SK-N-SH (cell line): ENCODE measurements at regions not wholly inside any gene's neighbourhood (a gene's known extent, or its start where the extent isn't known, plus 50 kb on each side); places are given as distances from the start of the nearest gene placed in this dataset.

Source experiments
- CTCF ChIA-PET: fragments of 300-600, 350-600 bp; formaldehyde crosslinking; extraction: SDS; loops from one replicate; lab custom pipeline; 2021; lab: Yijun Ruan, JAX
- POLR2A ChIA-PET: fragments of 350-600 bp; sonication (Branson Sonifier 250); formaldehyde crosslinking; extraction: SDS; loops from one replicate; lab custom pipeline; 2020; ENCODE audit warnings: antibody characterized with exemption, inconsistent platforms; lab: Yijun Ruan, JAX
- DNase-seq: peaks from one replicate; pipeline ENCODE4 v3.0.0; 2012
- H2AFZ ChIP-seq: fragments of 200-600 bp; sonication (generic); 2 replicates; pipeline ENCODE4 v1.8.1; 2016; ENCODE audit warnings: antibody characterized with exemption, mild to moderate bottlenecking, low read depth
- H3F3A ChIP-seq: fragments of 200-600 bp; sonication (generic); replicated peaks from 2 replicates; pipeline ENCODE3; 2016; ENCODE audit warnings: antibody characterized with exemption, mild to moderate bottlenecking; ENCODE audit not compliant: insufficient read depth
- H3K27ac ChIP-seq, 2 experiments: fragments of 200-500 bp in 1 of 2; fragments of 200-600 bp in 1 of 2; sonication (Bioruptor generic) in 1 of 2; sonication (generic), shearing (Covaris generic) in 1 of 2; 2 replicates each; pipeline versions ENCODE4 v1.5.1 to v1.6.1; 2014 to 2016; ENCODE audit warnings: low read depth in 2 of 2, inconsistent platforms in 1 of 2, low read length in 1 of 2, mild to moderate bottlenecking in 1 of 2, mixed read lengths in 1 of 2
- H3K27me3 ChIP-seq: fragments of 200-600 bp; sonication (generic), shearing (Covaris generic); 2 replicates; pipeline ENCODE4 v1.6.1; 2016; ENCODE audit warnings: mixed run types; ENCODE audit not compliant: insufficient read depth
- H3K36me3 ChIP-seq, 2 experiments: fragments of 200-500 bp in 1 of 2; fragments of 200-600 bp in 1 of 2; sonication (Bioruptor generic) in 1 of 2; sonication (generic) in 1 of 2; replicated peaks in 1 of 2; 2 replicates each; pipeline versions ENCODE3 to v1.5.1; 2014 to 2016; ENCODE audit warnings: low read length in 1 of 2, mild to moderate bottlenecking in 1 of 2; ENCODE audit not compliant: insufficient read depth in 2 of 2, control insufficient read depth in 1 of 2
- H3K4me1 ChIP-seq, 2 experiments: fragments of 200-500 bp in 1 of 2; fragments of 200-600 bp in 1 of 2; sonication (Bioruptor generic) in 1 of 2; sonication (generic), shearing (Covaris generic) in 1 of 2; 2 replicates each; pipeline versions ENCODE4 v1.5.1 to v1.6.1; 2014 to 2016; ENCODE audit warnings: low read depth in 1 of 2, low read length in 1 of 2, mixed run types in 1 of 2; ENCODE audit not compliant: insufficient read depth in 2 of 2, control insufficient read depth in 1 of 2
- H3K4me2 ChIP-seq: fragments of 200-600 bp; sonication (generic), shearing (Covaris generic); 2 replicates; pipeline ENCODE4 v1.6.1; 2017; ENCODE audit warnings: mixed run types
- H3K4me3 ChIP-seq, 2 experiments: fragments of 200-500 bp in 1 of 2; fragments of 200-600 bp in 1 of 2; sonication (Bioruptor generic) in 1 of 2; sonication (generic), shearing (Covaris generic) in 1 of 2; 2 replicates each; pipeline versions ENCODE4 v1.5.1 to v1.8.1; 2014 to 2016; ENCODE audit warnings: low read depth in 2 of 2, inconsistent platforms in 1 of 2, low read length in 1 of 2, mild to moderate bottlenecking in 1 of 2, mixed read lengths in 1 of 2, moderate library complexity in 1 of 2
- H3K79me2 ChIP-seq: fragments of 200-600 bp; sonication (generic); 2 replicates; pipeline ENCODE4 v1.8.1; 2017; ENCODE audit warnings: mild to moderate bottlenecking; ENCODE audit not compliant: insufficient read depth
- H3K9ac ChIP-seq: fragments of 200-600 bp; sonication (generic); 2 replicates; pipeline ENCODE4 v1.6.1; 2017; ENCODE audit warnings: mixed run types
- H3K9me2 ChIP-seq: fragments of 200-600 bp; sonication (generic); 2 replicates; pipeline ENCODE4 v1.6.1; 2017; ENCODE audit warnings: mixed run types
- H3K9me3 ChIP-seq: fragments of 200-600 bp; sonication (generic); 2 replicates; pipeline ENCODE4 v1.6.1; 2017; ENCODE audit warnings: mixed run types, mild to moderate bottlenecking, moderate library complexity
- H4K20me1 ChIP-seq: fragments of 200-600 bp; sonication (generic); 2 replicates; pipeline ENCODE4 v1.6.1; 2017; ENCODE audit warnings: mild to moderate bottlenecking, mixed run types; ENCODE audit not compliant: insufficient read depth
- CTCF ChIP-seq: fragments of 200-600 bp; sonication (generic); IDR thresholded peaks from 2 replicates; pipeline ENCODE4 v1.6.1; 2017; ENCODE audit warnings: antibody characterized with exemption, mild to moderate bottlenecking, moderate library complexity
- FOSL2 ChIP-seq: IDR thresholded peaks from 2 replicates; pipeline ENCODE4 v1.4.0; 2012; ENCODE audit warnings: low read depth, mild to moderate bottlenecking, moderate library complexity, borderline replicate concordance
- FOXJ3 ChIP-seq: sonication (generic); formaldehyde crosslinking; IDR thresholded peaks from 2 replicates; pipeline ENCODE4 v1.5.1; 2020; ENCODE audit warnings: mild to moderate bottlenecking, missing genetic modification reagents
- FOXM1 ChIP-seq: IDR thresholded peaks from 2 replicates; pipeline ENCODE4 v1.4.0; 2012; ENCODE audit warnings: low read depth, mild to moderate bottlenecking
- GABPA ChIP-seq: IDR thresholded peaks from 2 replicates; pipeline ENCODE4 v1.4.0; 2012; ENCODE audit warnings: low read depth, mild to moderate bottlenecking
- GATA2 ChIP-seq: sonication (generic); formaldehyde crosslinking; IDR thresholded peaks from 2 replicates; pipeline ENCODE4 v1.5.0; 2020; ENCODE audit warnings: mild to moderate bottlenecking, missing genetic modification reagents
- MAX ChIP-seq: IDR thresholded peaks from 2 replicates; pipeline ENCODE4 v1.4.0; 2012; ENCODE audit warnings: low read depth
- NRF1 ChIP-seq: IDR thresholded peaks from 2 replicates; pipeline ENCODE4 v1.6.1; 2012; ENCODE audit warnings: low read depth, mild to moderate bottlenecking, low read length
- POLR2AphosphoS5 ChIP-seq: IDR thresholded peaks from 2 replicates; pipeline ENCODE4 v1.6.1; 2012; ENCODE audit warnings: low read depth, low read length
- RAD21 ChIP-seq: IDR thresholded peaks from 2 replicates; pipeline ENCODE4 v1.6.1; 2012; ENCODE audit warnings: mild to moderate bottlenecking, low read length
- SIN3A ChIP-seq: IDR thresholded peaks from 2 replicates; pipeline ENCODE4 v1.6.1; 2012; ENCODE audit warnings: low read depth, mild to moderate bottlenecking, low read length, moderate library complexity, borderline replicate concordance
- SMC3 ChIP-seq: IDR thresholded peaks from 2 replicates; pipeline ENCODE4 v1.6.1; 2012; ENCODE audit warnings: low read depth, low read length, improper control_type of control experiment
- TAF1 ChIP-seq: IDR thresholded peaks from 2 replicates; pipeline ENCODE4 v1.6.1; 2012; ENCODE audit warnings: low read depth, mild to moderate bottlenecking, low read length, moderate library complexity, borderline replicate concordance
- TCF12 ChIP-seq: IDR thresholded peaks from 2 replicates; pipeline ENCODE4 v1.4.0; 2012
- TEAD4 ChIP-seq: IDR thresholded peaks from 2 replicates; pipeline ENCODE4 v1.4.0; 2012; ENCODE audit warnings: mild to moderate bottlenecking, borderline replicate concordance; ENCODE audit not compliant: insufficient read depth
- USF1 ChIP-seq: IDR thresholded peaks from 2 replicates; pipeline ENCODE4 v1.4.0; 2012; ENCODE audit warnings: low read depth, borderline replicate concordance
- USF2 ChIP-seq: fragments of 150-350 bp; IDR thresholded peaks from 2 replicates; pipeline ENCODE4 v1.6.1; 2017; ENCODE audit warnings: antibody characterized with exemption, low read length, low read depth, borderline replicate concordance
- YY1 ChIP-seq: IDR thresholded peaks from 2 replicates; pipeline ENCODE4 v1.4.0; 2012; ENCODE audit warnings: low read depth, mild to moderate bottlenecking
- WGBS: methylation state at CpG from one replicate; pipeline ENCODE4 v1.1.6; 2017; ENCODE audit warnings: low lambda C conversion rate; 5-methylcytosine and 5-hydroxymethylcytosine counted together
- TF ChIP-seq, protein P1 (sequence below): IDR thresholded peaks from 2 replicates; pipeline ENCODE4 v1.4.0; 2012; ENCODE audit warnings: low read depth, borderline replicate concordance
- TF ChIP-seq, protein P2 (sequence below): IDR thresholded peaks from 2 replicates; pipeline ENCODE4 v1.6.1; 2012; ENCODE audit warnings: mild to moderate bottlenecking, low read depth, low read length, moderate library complexity

GRCh38 chr4:160492181-160492580 lies 1389.3 kb downstream of the RAPGEF2 start:
- Histone ChIP-seq H3K36me3 (no peaks in the 10 kb centered on the region), H3K4me1 (peaks cover 0 to 2% of the 10 kb centered on the region in 2 experiments; a peak in 1 of 4 replicates), H3K27me3 (no peaks in the 10 kb centered on the region), H4K20me1 (no peaks in the 10 kb centered on the region), H2AFZ (no peak overlapping the region), H3K4me3 (no peak overlapping the region), H3K9me2 (no peaks in the 10 kb centered on the region), H3K9ac (no peak overlapping the region), H3K4me2 (no peak overlapping the region), H3K27ac (no peak overlapping the region), H3K79me2 (no peaks in the 10 kb centered on the region), H3K9me3 (no peaks in the 10 kb centered on the region), H3F3A (no peaks in the 10 kb centered on the region)
- no peak for DNase-seq
- no peak for TF ChIP-seq USF1
- ChIA-PET CTCF (no interaction called here), POLR2A (no interaction called here)

GRCh38 chr4:160493206-160493605 lies 1390.3 kb downstream of the RAPGEF2 start:
- no peak overlapping the region for H3K4me3 ChIP-seq
- DNase-seq = no peak
- no peaks in the 10 kb centered on the region for H3K9me3 ChIP-seq
- no peaks in the 10 kb centered on the region for H3K79me2 ChIP-seq
- ChIA-PET CTCF (interaction anchor here (0.5 to 1.0 kb wide), 2 partner anchors 26 to 335 kb away, joined by 3 read pairs; no protein-coding TSS in a partner anchor), POLR2A (interaction anchor here (0.6 kb wide), 1 partner anchor 386 kb away, joined by 4 read pairs; no protein-coding TSS in a partner anchor)
- no peaks in the 10 kb centered on the region for H3K27me3 ChIP-seq
- no peak overlapping the region for H3K9ac ChIP-seq
- H4K20me1 ChIP-seq = no peaks in the 10 kb centered on the region
- H3K36me3 ChIP-seq = no peaks in the 10 kb centered on the region
- H3F3A ChIP-seq = no peaks in the 10 kb centered on the region
- no peak overlapping the region for H3K27ac ChIP-seq
- no peak overlapping the region for H3K4me2 ChIP-seq
- no peaks in the 10 kb centered on the region for H3K9me2 ChIP-seq
- H2AFZ ChIP-seq = no peak overlapping the region
- peaks cover 0 to 2% of the 10 kb centered on the region in 2 experiments; a peak in 1 of 4 replicates for H3K4me1 ChIP-seq
- 47% methylated on average over 1 of the region's 1 CpG for WGBS
- TF ChIP-seq, protein P1, sequence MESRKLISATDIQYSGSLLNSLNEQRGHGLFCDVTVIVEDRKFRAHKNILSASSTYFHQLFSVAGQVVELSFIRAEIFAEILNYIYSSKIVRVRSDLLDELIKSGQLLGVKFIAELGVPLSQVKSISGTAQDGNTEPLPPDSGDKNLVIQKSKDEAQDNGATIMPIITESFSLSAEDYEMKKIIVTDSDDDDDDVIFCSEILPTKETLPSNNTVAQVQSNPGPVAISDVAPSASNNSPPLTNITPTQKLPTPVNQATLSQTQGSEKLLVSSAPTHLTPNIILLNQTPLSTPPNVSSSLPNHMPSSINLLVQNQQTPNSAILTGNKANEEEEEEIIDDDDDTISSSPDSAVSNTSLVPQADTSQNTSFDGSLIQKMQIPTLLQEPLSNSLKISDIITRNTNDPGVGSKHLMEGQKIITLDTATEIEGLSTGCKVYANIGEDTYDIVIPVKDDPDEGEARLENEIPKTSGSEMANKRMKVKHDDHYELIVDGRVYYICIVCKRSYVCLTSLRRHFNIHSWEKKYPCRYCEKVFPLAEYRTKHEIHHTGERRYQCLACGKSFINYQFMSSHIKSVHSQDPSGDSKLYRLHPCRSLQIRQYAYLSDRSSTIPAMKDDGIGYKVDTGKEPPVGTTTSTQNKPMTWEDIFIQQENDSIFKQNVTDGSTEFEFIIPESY = no peak
- TF ChIP-seq, protein P2, sequence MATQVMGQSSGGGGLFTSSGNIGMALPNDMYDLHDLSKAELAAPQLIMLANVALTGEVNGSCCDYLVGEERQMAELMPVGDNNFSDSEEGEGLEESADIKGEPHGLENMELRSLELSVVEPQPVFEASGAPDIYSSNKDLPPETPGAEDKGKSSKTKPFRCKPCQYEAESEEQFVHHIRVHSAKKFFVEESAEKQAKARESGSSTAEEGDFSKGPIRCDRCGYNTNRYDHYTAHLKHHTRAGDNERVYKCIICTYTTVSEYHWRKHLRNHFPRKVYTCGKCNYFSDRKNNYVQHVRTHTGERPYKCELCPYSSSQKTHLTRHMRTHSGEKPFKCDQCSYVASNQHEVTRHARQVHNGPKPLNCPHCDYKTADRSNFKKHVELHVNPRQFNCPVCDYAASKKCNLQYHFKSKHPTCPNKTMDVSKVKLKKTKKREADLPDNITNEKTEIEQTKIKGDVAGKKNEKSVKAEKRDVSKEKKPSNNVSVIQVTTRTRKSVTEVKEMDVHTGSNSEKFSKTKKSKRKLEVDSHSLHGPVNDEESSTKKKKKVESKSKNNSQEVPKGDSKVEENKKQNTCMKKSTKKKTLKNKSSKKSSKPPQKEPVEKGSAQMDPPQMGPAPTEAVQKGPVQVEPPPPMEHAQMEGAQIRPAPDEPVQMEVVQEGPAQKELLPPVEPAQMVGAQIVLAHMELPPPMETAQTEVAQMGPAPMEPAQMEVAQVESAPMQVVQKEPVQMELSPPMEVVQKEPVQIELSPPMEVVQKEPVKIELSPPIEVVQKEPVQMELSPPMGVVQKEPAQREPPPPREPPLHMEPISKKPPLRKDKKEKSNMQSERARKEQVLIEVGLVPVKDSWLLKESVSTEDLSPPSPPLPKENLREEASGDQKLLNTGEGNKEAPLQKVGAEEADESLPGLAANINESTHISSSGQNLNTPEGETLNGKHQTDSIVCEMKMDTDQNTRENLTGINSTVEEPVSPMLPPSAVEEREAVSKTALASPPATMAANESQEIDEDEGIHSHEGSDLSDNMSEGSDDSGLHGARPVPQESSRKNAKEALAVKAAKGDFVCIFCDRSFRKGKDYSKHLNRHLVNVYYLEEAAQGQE = no peak
- no peak for TF ChIP-seq MAX
- no peak for TF ChIP-seq POLR2AphosphoS5
- no peak for TF ChIP-seq TEAD4
- no peak for TF ChIP-seq YY1
- no peak for TF ChIP-seq FOSL2
- no peak for TF ChIP-seq GABPA
- no peak for TF ChIP-seq NRF1
- TF ChIP-seq USF2 = no peak
- no peak for TF ChIP-seq SIN3A
- no peak for TF ChIP-seq FOXJ3 (CRISPR knock-in tag)
- no peak for TF ChIP-seq FOXM1
- no peak for TF ChIP-seq CTCF
- TF ChIP-seq TCF12 = no peak
- TF ChIP-seq GATA2 (CRISPR knock-in tag) = no peak
- TF ChIP-seq SMC3 = no peak
- no peak for TF ChIP-seq TAF1
- no peak for TF ChIP-seq RAD21
